Right lobe of liver (tissue), 4 donors: ENCODE measurements at regions not wholly inside any gene's neighbourhood (a gene's known extent, or its start where the extent isn't known, plus 50 kb on each side); places are given as distances from the start of the nearest gene placed in this dataset.

Experiments used
- POLR2A ChIP-seq: fragments of 450-650 bp; IDR thresholded peaks from one replicate; pipeline ENCODE4 v1.6.1; 2017; ENCODE audit warnings: antibody characterized with exemption, mild to moderate bottlenecking
- TF ChIP-seq, protein P1 (sequence below), 4 donors: fragments of 200-600 bp in 3 of 4; fragments of 450-650 bp in 1 of 4; IDR thresholded peaks; one replicate each; pipeline versions ENCODE4 v1.5.1 to v1.8.0; 2016 to 2022; ENCODE audit warnings: antibody characterized with exemption in 4 of 4, mild to moderate bottlenecking in 2 of 4
- donor health status: DM: no; HTN: no; CAD: no.
- donor health status: DM: no; HTN: no; CAD: no.
- donor health status: DM: no; HTN: yes; CAD: no.

DNA sequence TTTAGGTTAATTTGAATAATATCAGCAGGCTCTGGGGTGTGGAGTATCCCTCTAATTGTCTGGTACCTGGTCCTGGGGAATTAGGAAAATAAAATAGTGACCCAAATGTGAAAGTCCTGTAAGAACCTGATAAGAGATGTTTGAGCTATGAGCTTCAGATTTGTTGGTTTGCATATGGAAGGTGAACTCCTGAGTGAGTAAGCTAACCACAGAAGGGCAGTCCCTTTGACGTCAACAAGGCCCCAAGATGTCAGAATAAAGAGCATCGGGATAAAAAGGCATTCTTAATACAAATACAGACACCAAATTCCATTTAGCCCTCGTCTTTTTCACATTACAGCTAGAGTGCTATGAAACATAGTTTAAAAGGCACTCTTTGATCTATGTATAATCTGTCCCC, 1366.3 kb upstream of the TMEFF2 start:
- TF ChIP-seq, protein P1, sequence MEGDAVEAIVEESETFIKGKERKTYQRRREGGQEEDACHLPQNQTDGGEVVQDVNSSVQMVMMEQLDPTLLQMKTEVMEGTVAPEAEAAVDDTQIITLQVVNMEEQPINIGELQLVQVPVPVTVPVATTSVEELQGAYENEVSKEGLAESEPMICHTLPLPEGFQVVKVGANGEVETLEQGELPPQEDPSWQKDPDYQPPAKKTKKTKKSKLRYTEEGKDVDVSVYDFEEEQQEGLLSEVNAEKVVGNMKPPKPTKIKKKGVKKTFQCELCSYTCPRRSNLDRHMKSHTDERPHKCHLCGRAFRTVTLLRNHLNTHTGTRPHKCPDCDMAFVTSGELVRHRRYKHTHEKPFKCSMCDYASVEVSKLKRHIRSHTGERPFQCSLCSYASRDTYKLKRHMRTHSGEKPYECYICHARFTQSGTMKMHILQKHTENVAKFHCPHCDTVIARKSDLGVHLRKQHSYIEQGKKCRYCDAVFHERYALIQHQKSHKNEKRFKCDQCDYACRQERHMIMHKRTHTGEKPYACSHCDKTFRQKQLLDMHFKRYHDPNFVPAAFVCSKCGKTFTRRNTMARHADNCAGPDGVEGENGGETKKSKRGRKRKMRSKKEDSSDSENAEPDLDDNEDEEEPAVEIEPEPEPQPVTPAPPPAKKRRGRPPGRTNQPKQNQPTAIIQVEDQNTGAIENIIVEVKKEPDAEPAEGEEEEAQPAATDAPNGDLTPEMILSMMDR (IDR thresholded peaks at IDR 0.05) = no peak
- no peak for TF ChIP-seq POLR2A
